ENCODE measurements at regions not wholly inside any gene's neighbourhood (a gene's known extent, or its start where the extent isn't known, plus 50 kb on each side); places are given as distances from the start of the nearest gene placed in this dataset.

DNA sequence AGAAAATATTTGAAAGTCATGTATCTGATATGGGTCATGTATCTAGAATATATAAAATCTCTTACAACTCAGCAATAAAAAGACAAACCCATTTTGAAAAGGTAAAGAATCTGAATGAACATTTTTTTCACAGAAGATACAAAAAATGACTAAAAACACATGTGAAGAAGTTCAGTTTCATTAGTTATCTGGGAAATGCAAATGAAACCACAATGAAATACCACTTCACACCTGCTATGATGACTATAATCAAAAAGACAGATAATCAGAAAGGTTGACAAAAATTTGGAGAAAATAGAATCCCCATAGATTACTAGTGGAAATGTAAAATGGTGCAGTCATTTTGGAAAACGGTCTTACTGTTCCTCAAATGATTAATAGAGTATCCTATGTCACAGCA is 631.0 kb downstream of the MRPL39 start:
- dilution Hi-C loops (cut with MboI; ENCODE audit: extremely low pct_ligation_motif_present, low sequenced_read_pairs) = no loop called here
- H3K27me3 ChIP-seq (ENCODE audit: control insufficient read depth, extremely low read depth, insufficient read depth, low read length) = no peaks in the 10 kb centered on the region

DNA sequence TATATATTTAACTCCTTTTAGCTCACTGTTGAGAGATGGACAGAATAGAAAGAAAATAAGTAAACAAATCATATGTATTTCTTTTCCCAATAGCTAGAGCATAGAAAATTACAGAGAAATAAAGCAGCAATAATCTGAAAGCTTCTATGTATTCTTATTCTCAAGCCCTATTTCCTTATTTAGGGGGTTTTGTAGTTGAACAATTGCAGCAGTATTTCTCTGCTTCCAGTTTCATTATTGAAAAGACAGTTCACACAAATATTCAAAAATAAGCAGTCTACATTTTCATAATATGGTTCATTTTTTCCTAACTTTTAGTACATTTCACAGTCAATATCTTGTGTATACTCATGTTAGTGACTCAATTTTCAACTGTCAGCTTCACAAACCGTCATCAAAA is 638.2 kb downstream of the MRPL39 start:
- H3K36me3 ChIP-seq (ENCODE audit: control insufficient read depth in 2 of 2, extremely low read depth in 1 of 2, insufficient read depth in 2 of 2, low read length in 2 of 2) = no peaks in the 10 kb centered on the region
- no peaks in the 10 kb centered on the region for H3K9me1 ChIP-seq (ENCODE audit: control insufficient read depth, extremely low read depth, insufficient read depth, low read length)
- no peaks in the 10 kb centered on the region for H3K79me2 ChIP-seq (ENCODE audit: control insufficient read depth, insufficient read depth, low read length)
- H3K27me3 ChIP-seq (ENCODE audit: control insufficient read depth, extremely low read depth, insufficient read depth, low read length) = no peaks in the 10 kb centered on the region
- TF ChIP-seq EZH2 (IDR thresholded peaks at IDR 0.05; ENCODE audit: low read length) = no peak
- TF ChIP-seq, protein P1, sequence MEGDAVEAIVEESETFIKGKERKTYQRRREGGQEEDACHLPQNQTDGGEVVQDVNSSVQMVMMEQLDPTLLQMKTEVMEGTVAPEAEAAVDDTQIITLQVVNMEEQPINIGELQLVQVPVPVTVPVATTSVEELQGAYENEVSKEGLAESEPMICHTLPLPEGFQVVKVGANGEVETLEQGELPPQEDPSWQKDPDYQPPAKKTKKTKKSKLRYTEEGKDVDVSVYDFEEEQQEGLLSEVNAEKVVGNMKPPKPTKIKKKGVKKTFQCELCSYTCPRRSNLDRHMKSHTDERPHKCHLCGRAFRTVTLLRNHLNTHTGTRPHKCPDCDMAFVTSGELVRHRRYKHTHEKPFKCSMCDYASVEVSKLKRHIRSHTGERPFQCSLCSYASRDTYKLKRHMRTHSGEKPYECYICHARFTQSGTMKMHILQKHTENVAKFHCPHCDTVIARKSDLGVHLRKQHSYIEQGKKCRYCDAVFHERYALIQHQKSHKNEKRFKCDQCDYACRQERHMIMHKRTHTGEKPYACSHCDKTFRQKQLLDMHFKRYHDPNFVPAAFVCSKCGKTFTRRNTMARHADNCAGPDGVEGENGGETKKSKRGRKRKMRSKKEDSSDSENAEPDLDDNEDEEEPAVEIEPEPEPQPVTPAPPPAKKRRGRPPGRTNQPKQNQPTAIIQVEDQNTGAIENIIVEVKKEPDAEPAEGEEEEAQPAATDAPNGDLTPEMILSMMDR (optimal IDR thresholded peaks at IDR 0.05 in 1 of 3, IDR thresholded peaks at IDR 0.05 in 1 of 3, conservative IDR thresholded peaks at IDR 0.05 in 1 of 3; ENCODE audit: extremely low read depth in 1 of 3, insufficient read depth in 2 of 3, low read length in 3 of 3) = no peak
- H3K4me3 ChIP-seq (ENCODE audit: control insufficient read depth in 2 of 3, extremely low read depth in 1 of 3, insufficient read depth in 2 of 3, low read depth in 1 of 3, low read length in 3 of 3) = no peak overlapping the region
- no peaks in the 10 kb centered on the region for H4K20me1 ChIP-seq (ENCODE audit: control insufficient read depth, extremely low read depth, insufficient read depth, low read length)
- H3K4me2 ChIP-seq (ENCODE audit: control insufficient read depth, extremely low read depth, insufficient read depth, low read depth, low read length) = no peak overlapping the region
- FAIRE-seq (no peak), DNase-seq (ENCODE audit: low read depth, low spot score) (no peak)
- dilution Hi-C loops (cut with MboI; ENCODE audit: extremely low pct_ligation_motif_present, low sequenced_read_pairs) = no loop called here
- H3K27ac ChIP-seq (ENCODE audit: control insufficient read depth, insufficient read depth, low read length) = no peak overlapping the region
- H3K9ac ChIP-seq (ENCODE audit: control insufficient read depth, extremely low read depth, insufficient read depth, low read length) = no peak overlapping the region
- H3K9me3 ChIP-seq (ENCODE audit: control insufficient read depth, low read depth, low read length) = no peaks in the 10 kb centered on the region
- no peak overlapping the region for H2AFZ ChIP-seq (ENCODE audit: control insufficient read depth, low read length)
- H3K4me1 ChIP-seq (ENCODE audit: control insufficient read depth, extremely low read depth, insufficient read depth, low read length) = no peaks in the 10 kb centered on the region

More for the DNA sequence above, 631.0 kb downstream of the MRPL39 start:
- Histone ChIP-seq H3K36me3 (ENCODE audit: control insufficient read depth in 2 of 2, extremely low read depth in 1 of 2, insufficient read depth in 2 of 2, low read length in 2 of 2) (no peaks in the 10 kb centered on the region), H2AFZ (ENCODE audit: control insufficient read depth, low read length) (no peak overlapping the region), H3K27ac (ENCODE audit: control insufficient read depth, insufficient read depth, low read length) (no peak overlapping the region), H3K4me3 (ENCODE audit: control insufficient read depth in 2 of 3, extremely low read depth in 1 of 3, insufficient read depth in 2 of 3, low read depth in 1 of 3, low read length in 3 of 3) (no peak overlapping the region), H3K4me1 (ENCODE audit: control insufficient read depth, extremely low read depth, insufficient read depth, low read length) (no peaks in the 10 kb centered on the region), H3K79me2 (ENCODE audit: control insufficient read depth, insufficient read depth, low read length) (no peaks in the 10 kb centered on the region), H3K9me3 (ENCODE audit: control insufficient read depth, low read depth, low read length) (no peaks in the 10 kb centered on the region), H3K9ac (ENCODE audit: control insufficient read depth, extremely low read depth, insufficient read depth, low read length) (no peak overlapping the region), H3K4me2 (ENCODE audit: control insufficient read depth, extremely low read depth, insufficient read depth, low read depth, low read length) (no peak overlapping the region), H4K20me1 (ENCODE audit: control insufficient read depth, extremely low read depth, insufficient read depth, low read length) (no peaks in the 10 kb centered on the region), H3K9me1 (ENCODE audit: control insufficient read depth, extremely low read depth, insufficient read depth, low read length) (no peaks in the 10 kb centered on the region)
- DNase-seq (ENCODE audit: low read depth, low spot score) = no peak
- no peak for TF ChIP-seq EZH2 (IDR thresholded peaks at IDR 0.05; ENCODE audit: low read length)
- TF ChIP-seq, protein P1 (optimal IDR thresholded peaks at IDR 0.05 in 1 of 3, IDR thresholded peaks at IDR 0.05 in 1 of 3, conservative IDR thresholded peaks at IDR 0.05 in 1 of 3; ENCODE audit: extremely low read depth in 1 of 3, insufficient read depth in 2 of 3, low read length in 3 of 3) = no peak
- FAIRE-seq = no peak

All from keratinocyte (primary cell).